ENCODE measurements at regions not wholly inside any gene's neighbourhood (a gene's known extent, or its start where the extent isn't known, plus 50 kb on each side); places are given as distances from the start of the nearest gene placed in this dataset.

DNA sequence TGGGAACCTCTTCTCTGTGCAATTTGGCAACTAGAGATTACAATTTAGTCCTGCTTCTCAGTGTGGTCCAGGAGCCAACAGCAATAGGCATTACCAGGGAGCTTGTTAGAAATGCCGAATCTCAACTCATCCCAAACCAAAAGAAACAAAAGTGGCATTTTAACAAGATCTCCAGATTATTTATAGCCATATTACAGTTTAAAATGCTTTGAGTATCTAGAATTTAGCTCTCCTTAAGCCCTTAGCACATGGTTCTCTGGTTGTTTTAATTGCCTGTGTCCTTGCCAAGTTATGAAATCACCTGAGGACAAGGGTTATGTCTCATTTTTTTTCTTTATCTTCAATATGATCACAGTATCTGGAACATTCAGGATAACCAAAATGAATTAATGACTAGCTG, 51.6 kb upstream of the TAS2R1 start:
- TF ChIP-seq YY1 (IDR thresholded peaks at IDR 0.05) (no peak), GABPA (IDR thresholded peaks at IDR 0.05 in 1 of 2, conservative IDR thresholded peaks at IDR 0.05 in 1 of 2) (no peak), TAF1 (conservative IDR thresholded peaks at IDR 0.05) (no peak), HNF4G (IDR thresholded peaks at IDR 0.05) (no peak), RAD21 (IDR thresholded peaks at IDR 0.05) (no peak), JUND (IDR thresholded peaks at IDR 0.05) (no peak), FOXA1 (IDR thresholded peaks at IDR 0.05) (no peak), SP1 (IDR thresholded peaks at IDR 0.05) (no peak), NR2F2 (IDR thresholded peaks at IDR 0.05) (no peak)
- TF ChIP-seq, protein P1, sequence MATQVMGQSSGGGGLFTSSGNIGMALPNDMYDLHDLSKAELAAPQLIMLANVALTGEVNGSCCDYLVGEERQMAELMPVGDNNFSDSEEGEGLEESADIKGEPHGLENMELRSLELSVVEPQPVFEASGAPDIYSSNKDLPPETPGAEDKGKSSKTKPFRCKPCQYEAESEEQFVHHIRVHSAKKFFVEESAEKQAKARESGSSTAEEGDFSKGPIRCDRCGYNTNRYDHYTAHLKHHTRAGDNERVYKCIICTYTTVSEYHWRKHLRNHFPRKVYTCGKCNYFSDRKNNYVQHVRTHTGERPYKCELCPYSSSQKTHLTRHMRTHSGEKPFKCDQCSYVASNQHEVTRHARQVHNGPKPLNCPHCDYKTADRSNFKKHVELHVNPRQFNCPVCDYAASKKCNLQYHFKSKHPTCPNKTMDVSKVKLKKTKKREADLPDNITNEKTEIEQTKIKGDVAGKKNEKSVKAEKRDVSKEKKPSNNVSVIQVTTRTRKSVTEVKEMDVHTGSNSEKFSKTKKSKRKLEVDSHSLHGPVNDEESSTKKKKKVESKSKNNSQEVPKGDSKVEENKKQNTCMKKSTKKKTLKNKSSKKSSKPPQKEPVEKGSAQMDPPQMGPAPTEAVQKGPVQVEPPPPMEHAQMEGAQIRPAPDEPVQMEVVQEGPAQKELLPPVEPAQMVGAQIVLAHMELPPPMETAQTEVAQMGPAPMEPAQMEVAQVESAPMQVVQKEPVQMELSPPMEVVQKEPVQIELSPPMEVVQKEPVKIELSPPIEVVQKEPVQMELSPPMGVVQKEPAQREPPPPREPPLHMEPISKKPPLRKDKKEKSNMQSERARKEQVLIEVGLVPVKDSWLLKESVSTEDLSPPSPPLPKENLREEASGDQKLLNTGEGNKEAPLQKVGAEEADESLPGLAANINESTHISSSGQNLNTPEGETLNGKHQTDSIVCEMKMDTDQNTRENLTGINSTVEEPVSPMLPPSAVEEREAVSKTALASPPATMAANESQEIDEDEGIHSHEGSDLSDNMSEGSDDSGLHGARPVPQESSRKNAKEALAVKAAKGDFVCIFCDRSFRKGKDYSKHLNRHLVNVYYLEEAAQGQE (IDR thresholded peaks at IDR 0.05): no peak
- TF ChIP-seq, protein P2, sequence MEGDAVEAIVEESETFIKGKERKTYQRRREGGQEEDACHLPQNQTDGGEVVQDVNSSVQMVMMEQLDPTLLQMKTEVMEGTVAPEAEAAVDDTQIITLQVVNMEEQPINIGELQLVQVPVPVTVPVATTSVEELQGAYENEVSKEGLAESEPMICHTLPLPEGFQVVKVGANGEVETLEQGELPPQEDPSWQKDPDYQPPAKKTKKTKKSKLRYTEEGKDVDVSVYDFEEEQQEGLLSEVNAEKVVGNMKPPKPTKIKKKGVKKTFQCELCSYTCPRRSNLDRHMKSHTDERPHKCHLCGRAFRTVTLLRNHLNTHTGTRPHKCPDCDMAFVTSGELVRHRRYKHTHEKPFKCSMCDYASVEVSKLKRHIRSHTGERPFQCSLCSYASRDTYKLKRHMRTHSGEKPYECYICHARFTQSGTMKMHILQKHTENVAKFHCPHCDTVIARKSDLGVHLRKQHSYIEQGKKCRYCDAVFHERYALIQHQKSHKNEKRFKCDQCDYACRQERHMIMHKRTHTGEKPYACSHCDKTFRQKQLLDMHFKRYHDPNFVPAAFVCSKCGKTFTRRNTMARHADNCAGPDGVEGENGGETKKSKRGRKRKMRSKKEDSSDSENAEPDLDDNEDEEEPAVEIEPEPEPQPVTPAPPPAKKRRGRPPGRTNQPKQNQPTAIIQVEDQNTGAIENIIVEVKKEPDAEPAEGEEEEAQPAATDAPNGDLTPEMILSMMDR (IDR thresholded peaks at IDR 0.05; ENCODE audit: low read depth, low read length, missing input control): no peak
- TF ChIP-seq, protein P3, sequence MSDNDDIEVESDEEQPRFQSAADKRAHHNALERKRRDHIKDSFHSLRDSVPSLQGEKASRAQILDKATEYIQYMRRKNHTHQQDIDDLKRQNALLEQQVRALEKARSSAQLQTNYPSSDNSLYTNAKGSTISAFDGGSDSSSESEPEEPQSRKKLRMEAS (IDR thresholded peaks at IDR 0.05): no peak
- TF ChIP-seq, protein P4, sequence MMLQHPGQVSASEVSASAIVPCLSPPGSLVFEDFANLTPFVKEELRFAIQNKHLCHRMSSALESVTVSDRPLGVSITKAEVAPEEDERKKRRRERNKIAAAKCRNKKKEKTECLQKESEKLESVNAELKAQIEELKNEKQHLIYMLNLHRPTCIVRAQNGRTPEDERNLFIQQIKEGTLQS (IDR thresholded peaks at IDR 0.05): no peak
